ENCODE measurements at regions not wholly inside any gene's neighbourhood (a gene's known extent, or its start where the extent isn't known, plus 50 kb on each side); places are given as distances from the start of the nearest gene placed in this dataset.

GRCh38 chrX:43313035-43313434 lies 343.1 kb upstream of the MAOA start:
- intact Hi-C loops (cut with DNase I) = no loop called here
- 91 to 93% methylated on average over 1 of the region's 1 CpG for WGBS, 2 donors
- peak; percentile 95 for FAIRE-seq
- no peak for TF ChIP-seq CTCF (IDR thresholded peaks at IDR 0.05)
- no peak for ATAC-seq
- H3K27me3 ChIP-seq = peaks cover 0 to 19% (median 3%) of the 10 kb centered on the region in 4 donors
- H3K27ac ChIP-seq = no peak overlapping the region
- H3K9me3 ChIP-seq = no peaks in the 10 kb centered on the region
- no peaks in the 10 kb centered on the region for H3K36me3 ChIP-seq
- no peak overlapping the region for H3K4me3 ChIP-seq
- DNase-seq = no peak
- no peaks in the 10 kb centered on the region for H3K4me1 ChIP-seq

GRCh38 chrX:43314525-43314924 lies 341.6 kb upstream of the MAOA start:
- 60 to 78% methylated on average over 3 of the region's 3 CpGs for WGBS, 2 donors
- Histone ChIP-seq H3K27me3 (peaks cover 0 to 23% (median 3%) of the 10 kb centered on the region in 4 donors), H3K9me3 (no peaks in the 10 kb centered on the region), H3K27ac (no peak overlapping the region), H3K36me3 (no peaks in the 10 kb centered on the region), H3K4me3 (no peak overlapping the region), H3K4me1 (no peaks in the 10 kb centered on the region)
- intact Hi-C loops (cut with DNase I) = no loop called here
- FAIRE-seq = no peak
- DNase-seq = no peak
- no peak for ATAC-seq
- TF ChIP-seq CTCF (IDR thresholded peaks at IDR 0.05) = no peak

GRCh38 chrX:43315622-43316021 lies 340.5 kb upstream of the MAOA start:
- no peak overlapping the region for H3K27ac ChIP-seq
- WGBS, 2 donors = 36 to 50% methylated on average over 4 of the region's 4 CpGs
- no peak overlapping the region for H3K4me3 ChIP-seq
- DNase-seq = no peak
- no peaks in the 10 kb centered on the region for H3K9me3 ChIP-seq
- FAIRE-seq = no peak
- ATAC-seq = no peak
- H3K27me3 ChIP-seq = peaks cover 0 to 23% (median 3%) of the 10 kb centered on the region in 4 donors
- intact Hi-C loops (cut with DNase I) = no loop called here
- no peak for TF ChIP-seq CTCF (IDR thresholded peaks at IDR 0.05)
- no peaks in the 10 kb centered on the region for H3K4me1 ChIP-seq
- H3K36me3 ChIP-seq = no peaks in the 10 kb centered on the region

GRCh38 chrX:43316146-43316545 lies 340.0 kb upstream of the MAOA start:
- H3K27ac ChIP-seq = no peak overlapping the region
- no peak for DNase-seq
- 54 to 67% methylated on average over 2 of the region's 2 CpGs for WGBS, 2 donors
- intact Hi-C loops (cut with DNase I) = no loop called here
- no peak for TF ChIP-seq CTCF (IDR thresholded peaks at IDR 0.05)
- no peaks in the 10 kb centered on the region for H3K9me3 ChIP-seq
- H3K27me3 ChIP-seq = peaks cover 0 to 23% (median 3%) of the 10 kb centered on the region in 4 donors
- no peaks in the 10 kb centered on the region for H3K36me3 ChIP-seq
- no peaks in the 10 kb centered on the region for H3K4me1 ChIP-seq
- no peak overlapping the region for H3K4me3 ChIP-seq
- no peak for FAIRE-seq
- ATAC-seq = no peak

- WGBS, 2 donors = 74% methylated on average over 1 of the region's 1 CpG
- no peaks in the 10 kb centered on the region for H3K36me3 ChIP-seq
Observed at GRCh38 chrX:43317378-43317777, 338.7 kb upstream of the MAOA start.

More at GRCh38 chrX:43317378-43317777, 338.7 kb upstream of the MAOA start:
- no peak for DNase-seq
- peaks cover 0 to 19% (median 3%) of the 10 kb centered on the region in 4 donors for H3K27me3 ChIP-seq
- ATAC-seq = no peak
- TF ChIP-seq CTCF (IDR thresholded peaks at IDR 0.05) = no peak
- no peaks in the 10 kb centered on the region for H3K9me3 ChIP-seq
- H3K4me3 ChIP-seq = no peak overlapping the region
- no peak overlapping the region for H3K27ac ChIP-seq
- H3K4me1 ChIP-seq = no peaks in the 10 kb centered on the region
- FAIRE-seq = no peak
- intact Hi-C loops (cut with DNase I) = no loop called here
